HepG2 (cell line): ENCODE measurements at regions not wholly inside any gene's neighbourhood (a gene's known extent, or its start where the extent isn't known, plus 50 kb on each side); places are given as distances from the start of the nearest gene placed in this dataset.

Experiments used
- ATAC-seq: fragments of 200-7000 bp; cut with Tn5 transposase; 3 replicates; pipeline ENCODE4 v1.9.1; 2020; ENCODE audit warnings: mild to moderate bottlenecking, moderate library complexity
- BruUV-seq: library from RNA; stranded (reverse); fragments of 400-500 nt; replicated peaks from 2 replicates; lab custom pipeline; 2021; lab: Mats Ljungman, UMichigan
- CTCF ChIA-PET: fragments of 300-600 bp; formaldehyde crosslinking; extraction: SDS; loops from one replicate; lab custom pipeline; 2021; ENCODE audit warnings: low total read pairs, inconsistent platforms, low intra/inter-chr PET ratio; lab: Yijun Ruan, JAX
- POLR2A ChIA-PET: fragments of 350-600 bp; sonication (Branson Sonifier 250); formaldehyde crosslinking; loops from one replicate; lab custom pipeline; 2020; ENCODE audit warnings: antibody characterized with exemption, inconsistent platforms; lab: Yijun Ruan, JAX
- DNase-seq: peaks from one replicate; pipeline ENCODE4 v3.0.0-alpha.2; 2015; ENCODE audit warnings: low spot score
- FAIRE-seq: peaks from 3 replicates; lab custom pipeline; 2011; peaks lifted over from hg19 to GRCh38; lab: Jason Lieb, UNC
- H2AFZ ChIP-seq: one replicate; pipeline ENCODE4 v1.6.1; 2011; ENCODE audit warnings: low read length, inconsistent platforms
- H3K27ac ChIP-seq: fragments of 300-600 bp; 3 replicates; pipeline ENCODE4 v1.8.0; 2011; ENCODE audit warnings: mixed run types, mild to moderate bottlenecking, mixed read lengths, low read length, inconsistent platforms; ENCODE audit not compliant: insufficient read depth; ENCODE audit errors: extremely low read length
- H3K27me3 ChIP-seq, 2 experiments: fragments of 200-600 bp in 1 of 2; 2 replicates in 1 of 2; 3 replicates in 1 of 2; pipeline versions ENCODE4 v1.6.0 to v1.8.0; 2011; ENCODE audit warnings: low read length in 2 of 2, mild to moderate bottlenecking in 2 of 2, moderate library complexity in 2 of 2, inconsistent platforms in 1 of 2; ENCODE audit not compliant: insufficient read depth in 2 of 2, control insufficient read depth in 1 of 2
- H3K36me3 ChIP-seq, 2 experiments: fragments of 200-600 bp in 1 of 2; replicated peaks in 1 of 2; 2 replicates in 1 of 2; 3 replicates in 1 of 2; pipeline versions ENCODE4 v1.5.1 to v1.8.0; 2011; ENCODE audit warnings: low read length in 2 of 2, inconsistent platforms in 1 of 2; ENCODE audit not compliant: insufficient read depth in 2 of 2, control insufficient read depth in 1 of 2
- H3K4me1 ChIP-seq: 2 replicates; pipeline ENCODE4 v1.5.1; 2012; ENCODE audit warnings: low read length, inconsistent platforms; ENCODE audit not compliant: insufficient read depth
- H3K4me2 ChIP-seq: 2 replicates; pipeline ENCODE4 v1.6.0; 2011; ENCODE audit warnings: low read depth, low read length, inconsistent platforms
- H3K4me3 ChIP-seq, 3 experiments: fragments of 200-600 bp in 1 of 3; sonication (generic), shearing (Covaris generic) in 1 of 3; replicated peaks in 1 of 3; 2 replicates each; pipeline ENCODE4 v1.5.1; 2011 to 2016; ENCODE audit warnings: low read length in 3 of 3, inconsistent platforms in 2 of 3, low read depth in 2 of 3, mild to moderate bottlenecking in 2 of 3, control low read depth in 1 of 3, mixed read lengths in 1 of 3; ENCODE audit not compliant: insufficient read depth in 1 of 3
- H3K79me2 ChIP-seq: one replicate; pipeline ENCODE4 v1.6.1; 2011; ENCODE audit warnings: low read length, inconsistent platforms; ENCODE audit not compliant: insufficient read depth
- H3K9ac ChIP-seq: 2 replicates; pipeline ENCODE4 v1.6.0; 2011; ENCODE audit warnings: mild to moderate bottlenecking, low read depth, low read length, inconsistent platforms; ENCODE audit not compliant: insufficient read depth
- H3K9me3 ChIP-seq: 2 replicates; pipeline ENCODE4 v1.5.1; 2012; ENCODE audit warnings: mild to moderate bottlenecking, low read length
- H4K20me1 ChIP-seq: 2 replicates; pipeline ENCODE4 v1.6.0; 2011; ENCODE audit warnings: inconsistent platforms, mild to moderate bottlenecking, low read length, moderate library complexity; ENCODE audit not compliant: insufficient read depth
- FOXA1 ChIP-seq, 2 experiments: fragments of 450-650 bp in 1 of 2; sonication (generic) in 1 of 2; formaldehyde crosslinking in 1 of 2; IDR thresholded peaks; 2 replicates each; pipeline versions ENCODE4 v1.4.0 to v1.6.1; 2016 to 2020; ENCODE audit warnings: missing genetic modification reagents in 1 of 2
- ZNF607 ChIP-seq: sonication (generic); formaldehyde crosslinking; IDR thresholded peaks from 2 replicates; pipeline ENCODE4 v1.5.1; 2020; ENCODE audit warnings: missing genetic modification reagents, mild to moderate bottlenecking, borderline replicate concordance
- ZNF788 ChIP-seq: sonication (generic); formaldehyde crosslinking; IDR thresholded peaks from 2 replicates; pipeline ENCODE4 v1.5.0; 2020; ENCODE audit warnings: mild to moderate bottlenecking, missing genetic modification reagents, borderline replicate concordance
- WGBS: methylation state at CpG from one replicate; pipeline ENCODE4 v1.1.6; 2017; ENCODE audit warnings: low lambda C conversion rate; 5-methylcytosine and 5-hydroxymethylcytosine counted together
- in situ Hi-C: cut with HindIII; loops from 2 replicates; pipeline ENCODE4 v1.10.0; 2017; ENCODE audit warnings: low pct_unique_long_range_greater_than_20kb; ENCODE audit not compliant: extremely low pct_ligation_motif_present
- intact Hi-C: fragments of 100-400 bp; cut with micrococcal nuclease; formaldehyde crosslinking; loops from one replicate; pipeline ENCODE4 v1.10.0; 2022; ENCODE audit not compliant: unreplicated experiment
- TF ChIP-seq, protein P1 (sequence below): sonication (generic); formaldehyde crosslinking; IDR thresholded peaks from 2 replicates; pipeline ENCODE4 v1.4.0; 2020; ENCODE audit warnings: low read depth, mild to moderate bottlenecking, missing genetic modification reagents
- TF ChIP-seq, protein P2 (sequence below): IDR thresholded peaks from 2 replicates; pipeline ENCODE4 v1.6.1; 2012; ENCODE audit warnings: low read length, improper control_type of control experiment

DNA sequence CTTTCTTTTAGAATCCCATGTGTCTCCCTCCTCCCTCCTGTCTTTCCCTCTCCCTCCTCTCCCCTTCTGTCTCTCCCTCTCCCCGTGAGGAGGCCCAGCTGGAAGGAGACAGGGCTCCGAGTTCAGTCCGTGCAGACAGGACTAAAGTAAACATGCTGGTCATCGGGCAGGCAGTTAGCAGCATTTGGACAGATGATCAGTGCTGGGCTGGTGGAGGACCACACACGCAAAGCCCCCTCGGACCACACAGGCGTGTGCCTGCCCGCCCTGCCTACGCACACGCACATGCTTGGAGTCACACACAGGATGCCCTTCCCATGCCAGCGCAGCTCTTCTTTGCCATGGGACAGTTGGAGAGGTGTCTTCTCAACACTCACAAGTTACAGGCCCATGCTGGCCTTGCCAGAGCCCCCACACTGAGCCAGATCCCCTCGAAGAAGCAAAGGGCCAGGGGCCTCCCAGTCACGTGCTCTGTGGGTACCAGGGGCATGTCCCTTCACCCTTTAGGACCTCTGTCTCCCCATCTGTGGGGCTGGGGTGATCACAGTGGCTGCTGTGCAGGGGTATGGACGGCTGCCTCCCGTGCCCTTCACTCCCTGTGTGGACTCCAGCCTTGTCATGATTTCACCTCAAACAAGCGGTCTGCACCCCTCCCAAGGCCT, 215.7 kb upstream of the FOXF1 start:
- peaks cover 13 to 90% of the 10 kb centered on the region in 2 experiments; a peak in 4 of 5 replicates for H3K27me3 ChIP-seq
- WGBS: 3% methylated on average over 13 of the region's 16 CpGs
- BruUV-seq: no TSS peak
- no peaks in the 10 kb centered on the region for H3K9me3 ChIP-seq
- CTCF ChIA-PET: no interaction called here
- no peaks in the 10 kb centered on the region for H3K79me2 ChIP-seq
- TF ChIP-seq ZNF788 (CRISPR knock-in tag) (no peak), FOXA1 (IDR thresholded peaks at IDR 0.05) (no peak), FOXA1 (CRISPR knock-in tag; IDR thresholded peaks at IDR 0.05) (0 out of 2 replicates have a peak, but pooled peaks have one; percentile 16), ZNF607 (CRISPR knock-in tag) (no peak)
- TF ChIP-seq, protein P1, sequence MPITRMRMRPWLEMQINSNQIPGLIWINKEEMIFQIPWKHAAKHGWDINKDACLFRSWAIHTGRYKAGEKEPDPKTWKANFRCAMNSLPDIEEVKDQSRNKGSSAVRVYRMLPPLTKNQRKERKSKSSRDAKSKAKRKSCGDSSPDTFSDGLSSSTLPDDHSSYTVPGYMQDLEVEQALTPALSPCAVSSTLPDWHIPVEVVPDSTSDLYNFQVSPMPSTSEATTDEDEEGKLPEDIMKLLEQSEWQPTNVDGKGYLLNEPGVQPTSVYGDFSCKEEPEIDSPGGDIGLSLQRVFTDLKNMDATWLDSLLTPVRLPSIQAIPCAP (CRISPR knock-in tag): no peak
- TF ChIP-seq, protein P2, sequence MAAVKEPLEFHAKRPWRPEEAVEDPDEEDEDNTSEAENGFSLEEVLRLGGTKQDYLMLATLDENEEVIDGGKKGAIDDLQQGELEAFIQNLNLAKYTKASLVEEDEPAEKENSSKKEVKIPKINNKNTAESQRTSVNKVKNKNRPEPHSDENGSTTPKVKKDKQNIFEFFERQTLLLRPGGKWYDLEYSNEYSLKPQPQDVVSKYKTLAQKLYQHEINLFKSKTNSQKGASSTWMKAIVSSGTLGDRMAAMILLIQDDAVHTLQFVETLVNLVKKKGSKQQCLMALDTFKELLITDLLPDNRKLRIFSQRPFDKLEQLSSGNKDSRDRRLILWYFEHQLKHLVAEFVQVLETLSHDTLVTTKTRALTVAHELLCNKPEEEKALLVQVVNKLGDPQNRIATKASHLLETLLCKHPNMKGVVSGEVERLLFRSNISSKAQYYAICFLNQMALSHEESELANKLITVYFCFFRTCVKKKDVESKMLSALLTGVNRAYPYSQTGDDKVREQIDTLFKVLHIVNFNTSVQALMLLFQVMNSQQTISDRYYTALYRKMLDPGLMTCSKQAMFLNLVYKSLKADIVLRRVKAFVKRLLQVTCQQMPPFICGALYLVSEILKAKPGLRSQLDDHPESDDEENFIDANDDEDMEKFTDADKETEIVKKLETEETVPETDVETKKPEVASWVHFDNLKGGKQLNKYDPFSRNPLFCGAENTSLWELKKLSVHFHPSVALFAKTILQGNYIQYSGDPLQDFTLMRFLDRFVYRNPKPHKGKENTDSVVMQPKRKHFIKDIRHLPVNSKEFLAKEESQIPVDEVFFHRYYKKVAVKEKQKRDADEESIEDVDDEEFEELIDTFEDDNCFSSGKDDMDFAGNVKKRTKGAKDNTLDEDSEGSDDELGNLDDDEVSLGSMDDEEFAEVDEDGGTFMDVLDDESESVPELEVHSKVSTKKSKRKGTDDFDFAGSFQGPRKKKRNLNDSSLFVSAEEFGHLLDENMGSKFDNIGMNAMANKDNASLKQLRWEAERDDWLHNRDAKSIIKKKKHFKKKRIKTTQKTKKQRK: no peak
- H3K4me1 ChIP-seq: no peaks in the 10 kb centered on the region
- ATAC-seq (no peak; the same call in 2 of the 3 replicates), FAIRE-seq (no peak), DNase-seq (no peak)
- H2AFZ ChIP-seq: no peak overlapping the region
- H3K4me2 ChIP-seq: no peak overlapping the region
- no peak overlapping the region for H3K9ac ChIP-seq
- peaks cover 4% of the 10 kb centered on the region; the same call in 1 of the 2 replicates for H4K20me1 ChIP-seq
- in situ Hi-C loops (no loop called here), intact Hi-C loops (no loop called here)
- POLR2A ChIA-PET: no interaction called here
- H3K4me3 ChIP-seq: no peak overlapping the region
- no peaks in the 10 kb centered on the region for H3K36me3 ChIP-seq
- H3K27ac ChIP-seq: no peak overlapping the region
